Panc1 (cell line): ENCODE measurements at regions not wholly inside any gene's neighbourhood (a gene's known extent, or its start where the extent isn't known, plus 50 kb on each side); places are given as distances from the start of the nearest gene placed in this dataset.

Experiments
- ATAC-seq: fragments of 200-7000 bp; cut with Tn5 transposase; 2 replicates; pipeline ENCODE4 v1.9.1; 2020; ENCODE audit warnings: mild to moderate bottlenecking, moderate library complexity
- BruUV-seq: library from RNA; stranded (reverse); fragments of 400-500 nt; replicated peaks from 2 replicates; lab custom pipeline; 2021; lab: Mats Ljungman, UMichigan
- CTCF ChIA-PET: fragments of 300-600 bp; sonication (Branson Sonifier 250); formaldehyde crosslinking; loops from one replicate; lab custom pipeline; 2022; ENCODE audit warnings: antibody characterized with exemption; lab: Charles Lee
- POLR2A ChIA-PET: fragments of 300-600 bp; sonication (Branson Sonifier 250); formaldehyde crosslinking; loops from one replicate; lab custom pipeline; 2022; ENCODE audit warnings: antibody characterized with exemption; lab: Charles Lee
- DNase-seq: peaks from one replicate; pipeline ENCODE4 v3.0.0-alpha.2; 2010; ENCODE audit warnings: low read depth, low spot score
- H3K27ac ChIP-seq: 2 replicates; pipeline ENCODE4 v1.5.1; 2011; ENCODE audit warnings: mild to moderate bottlenecking, low read length, inconsistent platforms
- H3K27me3 ChIP-seq: fragments of 200-500 bp; sonication (Bioruptor generic); 2 replicates; pipeline ENCODE4 v1.6.0; 2014; ENCODE audit warnings: low read length, inconsistent platforms; ENCODE audit not compliant: control insufficient read depth, insufficient read depth
- H3K36me3 ChIP-seq: fragments of 200-500 bp; sonication (Bioruptor generic); 2 replicates; pipeline ENCODE4 v1.5.1; 2014; ENCODE audit warnings: inconsistent platforms, mild to moderate bottlenecking, low read length, moderate library complexity; ENCODE audit not compliant: control insufficient read depth, insufficient read depth
- H3K4me1 ChIP-seq: 2 replicates; pipeline ENCODE4 v1.5.1; 2011; ENCODE audit warnings: inconsistent platforms, mild to moderate bottlenecking, low read length, moderate library complexity; ENCODE audit not compliant: control insufficient read depth, insufficient read depth
- H3K4me3 ChIP-seq, 2 experiments: 2 replicates each; pipeline ENCODE4 v1.5.1; 2011 to 2012; ENCODE audit warnings: low read depth in 2 of 2, low read length in 2 of 2, mild to moderate bottlenecking in 2 of 2, inconsistent platforms in 1 of 2, moderate library complexity in 1 of 2
- H3K9me3 ChIP-seq: fragments of 200-500 bp; sonication (Bioruptor generic); 2 replicates; pipeline ENCODE4 v1.5.1; 2014; ENCODE audit warnings: low read depth, mild to moderate bottlenecking, inconsistent platforms, low read length, moderate library complexity; ENCODE audit not compliant: control insufficient read depth, insufficient read depth
- CTCF ChIP-seq: fragments of 450-650 bp; IDR thresholded peaks from 2 replicates; pipeline ENCODE4 v1.5.1; 2017; ENCODE audit warnings: mild to moderate bottlenecking
- POLR2AphosphoS5 ChIP-seq: IDR thresholded peaks from 2 replicates; pipeline ENCODE4 v1.6.1; 2012; ENCODE audit warnings: mild to moderate bottlenecking, low read depth, low read length, moderate library complexity
- REST ChIP-seq, 2 experiments: IDR thresholded peaks; 2 replicates each; pipeline ENCODE4 v1.6.1; 2011 to 2012; ENCODE audit warnings: low read depth in 2 of 2, control low read depth in 1 of 2, low read length in 1 of 2, mild to moderate bottlenecking in 1 of 2, moderate library complexity in 1 of 2; ENCODE audit not compliant: insufficient read depth in 1 of 2
- SIN3A ChIP-seq: IDR thresholded peaks from 2 replicates; pipeline ENCODE4 v1.6.1; 2012; ENCODE audit warnings: low read depth, mild to moderate bottlenecking, low read length, moderate library complexity, borderline replicate concordance; ENCODE audit not compliant: insufficient read depth
- TCF7L2 ChIP-seq: IDR thresholded peaks from 2 replicates; pipeline ENCODE4 v1.6.1; 2011; ENCODE audit warnings: mild to moderate bottlenecking, low read depth, low read length, inconsistent platforms
- in situ Hi-C: cut with HindIII; loops from 2 replicates; pipeline ENCODE4 v1.10.0; 2016; ENCODE audit warnings: low sequenced_read_pairs, low pct_unique_long_range_greater_than_20kb
- intact Hi-C: fragments of 100-400 bp; cut with micrococcal nuclease; formaldehyde crosslinking; loops from one replicate; pipeline ENCODE4 v1.10.0; 2022; ENCODE audit not compliant: unreplicated experiment

- BruUV-seq: no TSS peak
- Histone ChIP-seq H3K36me3 (no peaks in the 10 kb centered on the region), H3K4me1 (no peaks in the 10 kb centered on the region), H3K27me3 (peaks cover 4% of the 10 kb centered on the region; the same call in 1 of the 2 replicates), H3K9me3 (no peaks in the 10 kb centered on the region), H3K27ac (no peak overlapping the region), H3K4me3 (no peak overlapping the region)
- in situ Hi-C loops (no loop called here), intact Hi-C loops (no loop called here)
- no peak for ATAC-seq
- TF ChIP-seq SIN3A: no peak
- TF ChIP-seq CTCF: no peak
- TF ChIP-seq POLR2AphosphoS5: no peak
- TF ChIP-seq REST (IDR thresholded peaks at IDR 0.05; ENCODE audit: insufficient read depth in 1 of 2, low read depth in 2 of 2, low read length in 1 of 2): no peak
- TF ChIP-seq TCF7L2: no peak
- ChIA-PET CTCF (no interaction called here), POLR2A (no interaction called here)
- no peak for DNase-seq
Observed at GRCh38 chr1:230558324-230558723, 84.0 kb upstream of the COG2 start.

- no peak for DNase-seq
- H3K4me1 ChIP-seq: no peaks in the 10 kb centered on the region
- no peak overlapping the region for H3K27ac ChIP-seq
- H3K4me3 ChIP-seq: no peak overlapping the region
- in situ Hi-C loops: no loop called here
- BruUV-seq: no TSS peak
- no peaks in the 10 kb centered on the region for H3K9me3 ChIP-seq
- no peak for ATAC-seq
- CTCF ChIA-PET: no interaction called here
- POLR2A ChIA-PET: no interaction called here
- intact Hi-C loops: no loop called here
- no peaks in the 10 kb centered on the region for H3K36me3 ChIP-seq
- H3K27me3 ChIP-seq: peaks cover 6% of the 10 kb centered on the region; the same call in 1 of the 2 replicates
- no peak for TF ChIP-seq TCF7L2
- TF ChIP-seq SIN3A: no peak
- TF ChIP-seq REST (IDR thresholded peaks at IDR 0.05; ENCODE audit: insufficient read depth in 1 of 2, low read depth in 2 of 2, low read length in 1 of 2): no peak
- no peak for TF ChIP-seq POLR2AphosphoS5
- TF ChIP-seq CTCF: no peak
Observed at GRCh38 chr1:230556453-230556852, 85.8 kb upstream of the COG2 start.
